ENCODE measurements at regions not wholly inside any gene's neighbourhood (a gene's known extent, or its start where the extent isn't known, plus 50 kb on each side); places are given as distances from the start of the nearest gene placed in this dataset.

GRCh38 chr1:244157731-244158438, 106.8 kb downstream of the ZBTB18 start:
- DNase-seq: no peak

- DNase-seq: no peak
These were observed 108.6 kb downstream of the ZBTB18 start for GRCh38 chr1:244159646-244160045.

- DNase-seq: peak; percentile 18 to 21
These were observed 109.6 kb downstream of the ZBTB18 start for GRCh38 chr1:244160455-244161235.

GRCh38 chr1:244161236-244161510, 110.1 kb downstream of the ZBTB18 start:
- DNase-seq: no peak

GRCh38 chr1:244162786-244163530, 111.9 kb downstream of the ZBTB18 start:
- DNase-seq: no peak

GRCh38 chr1:244163861-244164510, 112.9 kb downstream of the ZBTB18 start:
- DNase-seq: peak; percentile 54 to 62

- DNase-seq: no peak
These were observed 113.4 kb downstream of the ZBTB18 start for GRCh38 chr1:244164511-244164890.

- DNase-seq: no peak
These were observed 113.9 kb downstream of the ZBTB18 start for GRCh38 chr1:244165021-244165420.

GRCh38 chr1:244165701-244166100, 114.6 kb downstream of the ZBTB18 start:
- no peak for DNase-seq

- DNase-seq: no peak
These were observed 120.3 kb downstream of the ZBTB18 start for GRCh38 chr1:244171241-244171985.

- DNase-seq: no peak
These were observed 122.2 kb downstream of the ZBTB18 start for GRCh38 chr1:244173240-244173639.

GRCh38 chr1:244173769-244174168, 122.7 kb downstream of the ZBTB18 start:
- DNase-seq: no peak

GRCh38 chr1:244174922-244175521, 123.9 kb downstream of the ZBTB18 start:
- DNase-seq: no peak

GRCh38 chr1:244176201-244176600, 125.1 kb downstream of the ZBTB18 start:
- no peak for DNase-seq

- no peak for DNase-seq
These were observed 129.2 kb downstream of the ZBTB18 start for GRCh38 chr1:244180256-244180655.

- no peak for DNase-seq
These were observed 130.8 kb downstream of the ZBTB18 start for GRCh38 chr1:244181867-244182266.

- DNase-seq: no peak
These were observed 132.0 kb downstream of the ZBTB18 start for GRCh38 chr1:244183037-244183436.

GRCh38 chr1:244186372-244186771, 135.3 kb downstream of the ZBTB18 start:
- DNase-seq: no peak

- no peak for DNase-seq
These were observed 136.2 kb downstream of the ZBTB18 start for GRCh38 chr1:244187310-244187709.

GRCh38 chr1:244191581-244191980, 140.5 kb downstream of the ZBTB18 start:
- DNase-seq: no peak

GRCh38 chr1:244192325-244192724, 141.2 kb downstream of the ZBTB18 start:
- no peak for DNase-seq

GRCh38 chr1:244196571-244197285, 145.6 kb downstream of the ZBTB18 start:
- DNase-seq: no peak
